MM.1S (cell line): ENCODE measurements at regions not wholly inside any gene's neighbourhood (a gene's known extent, or its start where the extent isn't known, plus 50 kb on each side); places are given as distances from the start of the nearest gene placed in this dataset.
"Not testable (repeated sequence)": the region's sequence is repeated elsewhere in the genome, so short reads cannot be mapped to it uniquely, and the experiment has no call there.

Experiments used
- DNase-seq: peaks from one replicate; pipeline ENCODE4 v3.0.0-alpha.2; 2015
- H2AFZ ChIP-seq: fragments of 300-600 bp; sonication (generic); 2 replicates; pipeline ENCODE4 v1.6.0; 2016; ENCODE audit warnings: antibody characterized with exemption, low read length
- H3F3A ChIP-seq: fragments of 300-600 bp; sonication (generic); 2 replicates; pipeline ENCODE4 v1.6.1; 2016; ENCODE audit warnings: mild to moderate bottlenecking, antibody characterized with exemption, low read length, moderate library complexity, mixed read lengths; ENCODE audit not compliant: insufficient read depth
- H3K27ac ChIP-seq: fragments of 300-600 bp; sonication (generic); 2 replicates; pipeline ENCODE4 v1.5.1; 2016; ENCODE audit warnings: mild to moderate bottlenecking, low read length
- H3K27me3 ChIP-seq: fragments of 300-600 bp; sonication (generic); replicated peaks from 2 replicates; pipeline ENCODE4 v1.6.0; 2016; ENCODE audit warnings: low read length; ENCODE audit not compliant: insufficient read depth
- H3K36me3 ChIP-seq: fragments of 300-600 bp; sonication (generic); replicated peaks from 2 replicates; pipeline ENCODE4 v1.6.1; 2016; ENCODE audit warnings: mild to moderate bottlenecking, low read length, mixed read lengths; ENCODE audit not compliant: insufficient read depth
- H3K4me1 ChIP-seq: fragments of 300-600 bp; sonication (generic); 2 replicates; pipeline ENCODE4 v1.6.1; 2016; ENCODE audit warnings: low read length, mixed read lengths
- H3K4me2 ChIP-seq: fragments of 300-600 bp; sonication (generic); 2 replicates; pipeline ENCODE4 v1.6.0; 2016; ENCODE audit warnings: low read depth, low read length
- H3K4me3 ChIP-seq: fragments of 300-600 bp; sonication (generic); 2 replicates; pipeline ENCODE4 v1.5.1; 2016; ENCODE audit warnings: low read length, mixed read lengths
- H3K79me2 ChIP-seq: fragments of 300-600 bp; sonication (generic); 2 replicates; pipeline ENCODE4 v1.6.1; 2016; ENCODE audit warnings: mixed run types, low read length, mixed read lengths
- H3K9ac ChIP-seq: fragments of 300-600 bp; sonication (generic); 2 replicates; pipeline ENCODE4 v1.6.1; 2016; ENCODE audit warnings: low read length, mixed read lengths
- H3K9me2 ChIP-seq: fragments of 300-600 bp; sonication (generic); replicated peaks from 2 replicates; pipeline ENCODE4 v1.6.1; 2016; ENCODE audit warnings: mild to moderate bottlenecking, low read length, mixed read lengths; ENCODE audit not compliant: insufficient read depth
- H3K9me3 ChIP-seq: fragments of 300-600 bp; sonication (generic); replicated peaks from 2 replicates; pipeline ENCODE4 v1.6.1; 2016; ENCODE audit warnings: mild to moderate bottlenecking, low read length, mixed read lengths; ENCODE audit not compliant: insufficient read depth
- H4K20me1 ChIP-seq: fragments of 300-600 bp; sonication (generic); 2 replicates; pipeline ENCODE4 v1.6.1; 2016; ENCODE audit warnings: mild to moderate bottlenecking, low read length, moderate library complexity, mixed read lengths; ENCODE audit not compliant: insufficient read depth
- EZH2 ChIP-seq: fragments of 300-600 bp; sonication (generic); optimal IDR thresholded peaks from 2 replicates; pipeline ENCODE3; 2017; ENCODE audit warnings: low read depth, mild to moderate bottlenecking, antibody characterized with exemption, low read length, mixed read lengths
- EZH2phosphoT487 ChIP-seq: fragments of 300-600 bp; sonication (generic); IDR thresholded peaks from 2 replicates; pipeline ENCODE4 v1.6.1; 2018; ENCODE audit warnings: antibody characterized with exemption, low read length
- TF ChIP-seq, protein P1 (sequence below): fragments of 300-600 bp; sonication (generic); IDR thresholded peaks from 2 replicates; pipeline ENCODE4 v1.5.1; 2016; ENCODE audit warnings: antibody characterized with exemption, low read length, mixed read lengths

- H3K9me3 ChIP-seq = no peaks in the 10 kb centered on the region; the same call in 1 of the 2 replicates
- no peaks in the 10 kb centered on the region for H3K79me2 ChIP-seq
- H3K27me3 ChIP-seq = no peaks in the 10 kb centered on the region
- H4K20me1 ChIP-seq = no peaks in the 10 kb centered on the region
- H3K36me3 ChIP-seq = no peaks in the 10 kb centered on the region
- no peak overlapping the region for H3K4me3 ChIP-seq
- H2AFZ ChIP-seq = no peak overlapping the region
- H3F3A ChIP-seq = no peaks in the 10 kb centered on the region
- TF ChIP-seq, protein P1, sequence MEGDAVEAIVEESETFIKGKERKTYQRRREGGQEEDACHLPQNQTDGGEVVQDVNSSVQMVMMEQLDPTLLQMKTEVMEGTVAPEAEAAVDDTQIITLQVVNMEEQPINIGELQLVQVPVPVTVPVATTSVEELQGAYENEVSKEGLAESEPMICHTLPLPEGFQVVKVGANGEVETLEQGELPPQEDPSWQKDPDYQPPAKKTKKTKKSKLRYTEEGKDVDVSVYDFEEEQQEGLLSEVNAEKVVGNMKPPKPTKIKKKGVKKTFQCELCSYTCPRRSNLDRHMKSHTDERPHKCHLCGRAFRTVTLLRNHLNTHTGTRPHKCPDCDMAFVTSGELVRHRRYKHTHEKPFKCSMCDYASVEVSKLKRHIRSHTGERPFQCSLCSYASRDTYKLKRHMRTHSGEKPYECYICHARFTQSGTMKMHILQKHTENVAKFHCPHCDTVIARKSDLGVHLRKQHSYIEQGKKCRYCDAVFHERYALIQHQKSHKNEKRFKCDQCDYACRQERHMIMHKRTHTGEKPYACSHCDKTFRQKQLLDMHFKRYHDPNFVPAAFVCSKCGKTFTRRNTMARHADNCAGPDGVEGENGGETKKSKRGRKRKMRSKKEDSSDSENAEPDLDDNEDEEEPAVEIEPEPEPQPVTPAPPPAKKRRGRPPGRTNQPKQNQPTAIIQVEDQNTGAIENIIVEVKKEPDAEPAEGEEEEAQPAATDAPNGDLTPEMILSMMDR = no peak
- TF ChIP-seq EZH2 (no peak), EZH2phosphoT487 (no peak)
- H3K4me1 ChIP-seq = no peaks in the 10 kb centered on the region
- no peak overlapping the region for H3K9ac ChIP-seq
- no peak for DNase-seq
- H3K27ac ChIP-seq = no peak overlapping the region
- H3K4me2 ChIP-seq = no peak overlapping the region
- H3K9me2 ChIP-seq = no peaks in the 10 kb centered on the region
Observed at GRCh38 chr16:47816511-47816910, 339.3 kb downstream of the ABCC12 start.

DNA sequence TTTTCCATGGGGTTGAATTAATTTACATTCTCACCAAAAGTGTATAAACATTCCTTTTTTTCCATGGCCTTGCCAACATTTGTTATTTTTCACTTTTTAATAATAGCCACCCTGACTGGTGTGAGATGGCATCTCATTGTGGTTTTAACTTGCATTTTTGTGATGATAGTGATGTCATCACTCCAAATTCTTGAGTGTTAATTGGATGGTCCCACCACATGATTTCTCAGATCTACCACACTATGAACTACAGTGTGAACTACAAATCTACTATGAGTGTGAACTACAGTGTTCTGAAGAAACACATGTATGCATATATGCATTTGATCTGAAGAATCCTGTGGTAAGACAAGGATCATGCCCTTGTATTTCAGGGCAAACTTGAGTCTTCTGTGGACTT is 340.1 kb downstream of the ABCC12 start:
- Histone ChIP-seq H3K9me3 (no peaks in the 10 kb centered on the region; the same call in 1 of the 2 replicates), H3K9me2 (no peaks in the 10 kb centered on the region), H2AFZ (no peak overlapping the region), H3K4me2 (no peak overlapping the region), H3K4me1 (no peaks in the 10 kb centered on the region), H4K20me1 (no peaks in the 10 kb centered on the region), H3F3A (no peaks in the 10 kb centered on the region), H3K36me3 (no peaks in the 10 kb centered on the region), H3K9ac (no peak overlapping the region), H3K27ac (no peak overlapping the region), H3K4me3 (no peak overlapping the region), H3K79me2 (no peaks in the 10 kb centered on the region), H3K27me3 (no peaks in the 10 kb centered on the region)
- TF ChIP-seq, protein P1 = no peak
- no peak for TF ChIP-seq EZH2
- no peak for TF ChIP-seq EZH2phosphoT487
- no peak for DNase-seq

DNA sequence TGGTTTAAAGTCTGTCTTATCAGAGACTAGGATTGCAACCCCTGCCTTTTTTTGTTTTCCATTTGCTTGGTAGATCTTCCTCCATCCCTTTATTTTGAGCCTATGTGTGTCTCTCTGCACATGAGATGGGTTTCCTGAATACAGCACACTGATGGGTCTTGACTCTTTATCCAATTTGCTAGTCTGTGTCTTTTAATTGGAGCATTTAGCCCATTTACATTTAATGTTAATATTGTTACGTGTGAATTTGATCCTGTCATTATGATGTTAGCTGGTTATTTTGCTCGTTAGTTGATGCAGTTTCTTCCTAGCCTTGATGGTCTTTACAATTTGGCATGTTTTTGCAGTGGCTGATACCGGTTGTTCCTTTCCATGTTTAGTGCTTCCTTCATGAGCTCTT is 344.0 kb downstream of the ABCC12 start:
- not testable (repeated sequence) for H4K20me1 ChIP-seq, H3K36me3 ChIP-seq, H3K9ac ChIP-seq, H3K27ac ChIP-seq, H3K27me3 ChIP-seq, H3K4me1 ChIP-seq, H3F3A ChIP-seq, H3K79me2 ChIP-seq, H3K9me3 ChIP-seq, H3K4me3 ChIP-seq, H3K9me2 ChIP-seq, H2AFZ ChIP-seq, H3K4me2 ChIP-seq, DNase-seq

DNA sequence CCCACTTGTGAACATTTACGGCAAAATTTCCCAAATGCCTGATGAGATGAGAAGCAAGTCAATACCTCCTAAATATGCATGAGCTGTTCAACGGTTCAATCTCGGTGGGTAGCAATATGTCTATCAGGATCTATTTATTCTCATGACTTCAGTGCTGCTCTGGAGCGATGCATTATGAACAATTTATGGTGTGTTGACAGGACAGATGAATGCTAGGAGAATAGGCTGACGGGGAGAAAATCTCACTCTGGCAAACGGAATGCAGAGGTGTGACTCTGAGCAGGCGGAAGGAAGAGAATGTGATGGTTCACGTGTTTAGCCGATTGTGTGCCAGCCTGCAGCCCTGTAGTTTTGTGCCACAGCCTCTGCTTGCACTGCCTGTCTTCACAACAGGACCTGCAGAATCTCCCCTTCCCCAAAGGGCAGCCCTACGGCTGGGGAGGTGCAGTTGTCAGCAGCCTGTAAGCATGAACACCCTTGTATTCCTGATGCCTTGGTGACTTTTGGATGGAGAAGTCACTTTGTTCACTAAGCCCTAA is 345.2 kb downstream of the PHKB start:
- Histone ChIP-seq H3K9me2 (no peaks in the 10 kb centered on the region), H2AFZ (no peak overlapping the region), H3K36me3 (no peaks in the 10 kb centered on the region), H3K4me2 (no peak overlapping the region), H3F3A (no peaks in the 10 kb centered on the region), H3K9ac (no peak overlapping the region), H3K4me1 (no peaks in the 10 kb centered on the region), H4K20me1 (no peaks in the 10 kb centered on the region), H3K9me3 (no peaks in the 10 kb centered on the region), H3K79me2 (no peaks in the 10 kb centered on the region), H3K27me3 (no peaks in the 10 kb centered on the region), H3K4me3 (no peak overlapping the region), H3K27ac (no peak overlapping the region)
- no peak for TF ChIP-seq EZH2
- TF ChIP-seq, protein P1 = no peak
- TF ChIP-seq EZH2phosphoT487 = no peak
- DNase-seq = no peak
